GM10248 (cell line): ENCODE measurements at regions not wholly inside any gene's neighbourhood (a gene's known extent, or its start where the extent isn't known, plus 50 kb on each side); places are given as distances from the start of the nearest gene placed in this dataset.
"Not testable (repeated sequence)": the region's sequence is repeated elsewhere in the genome, so short reads cannot be mapped to it uniquely, and the experiment has no call there.

ENCODE experiments used
- CTCF ChIA-PET: fragments of 300-600 bp; sonication (Branson Sonifier 250); formaldehyde crosslinking; extraction: SDS; loops from one replicate; lab custom pipeline; 2021; ENCODE audit warnings: antibody characterized with exemption; lab: Yijun Ruan, JAX
- POLR2A ChIA-PET: fragments of 350-650 bp; sonication (Branson Sonifier 250); formaldehyde crosslinking; extraction: SDS; loops from one replicate; lab custom pipeline; 2020; ENCODE audit warnings: antibody characterized with exemption; lab: Yijun Ruan, JAX
- DNase-seq: peaks from one replicate; pipeline ENCODE4 v3.0.0; 2012; ENCODE audit errors: extremely low spot score
- TF ChIP-seq, protein P1 (sequence below): IDR thresholded peaks from 2 replicates; pipeline ENCODE4 v1.5.1; 2012; ENCODE audit warnings: mild to moderate bottlenecking, low read depth; ENCODE audit errors: extremely low read depth, missing control alignments, control extremely low read depth

- ChIA-PET POLR2A (no interaction called here), CTCF (no interaction called here)
- TF ChIP-seq, protein P1, sequence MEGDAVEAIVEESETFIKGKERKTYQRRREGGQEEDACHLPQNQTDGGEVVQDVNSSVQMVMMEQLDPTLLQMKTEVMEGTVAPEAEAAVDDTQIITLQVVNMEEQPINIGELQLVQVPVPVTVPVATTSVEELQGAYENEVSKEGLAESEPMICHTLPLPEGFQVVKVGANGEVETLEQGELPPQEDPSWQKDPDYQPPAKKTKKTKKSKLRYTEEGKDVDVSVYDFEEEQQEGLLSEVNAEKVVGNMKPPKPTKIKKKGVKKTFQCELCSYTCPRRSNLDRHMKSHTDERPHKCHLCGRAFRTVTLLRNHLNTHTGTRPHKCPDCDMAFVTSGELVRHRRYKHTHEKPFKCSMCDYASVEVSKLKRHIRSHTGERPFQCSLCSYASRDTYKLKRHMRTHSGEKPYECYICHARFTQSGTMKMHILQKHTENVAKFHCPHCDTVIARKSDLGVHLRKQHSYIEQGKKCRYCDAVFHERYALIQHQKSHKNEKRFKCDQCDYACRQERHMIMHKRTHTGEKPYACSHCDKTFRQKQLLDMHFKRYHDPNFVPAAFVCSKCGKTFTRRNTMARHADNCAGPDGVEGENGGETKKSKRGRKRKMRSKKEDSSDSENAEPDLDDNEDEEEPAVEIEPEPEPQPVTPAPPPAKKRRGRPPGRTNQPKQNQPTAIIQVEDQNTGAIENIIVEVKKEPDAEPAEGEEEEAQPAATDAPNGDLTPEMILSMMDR: no peak
- DNase-seq: no peak
Measured at GRCh38 chr1:38656726-38657125, 202.8 kb downstream of the RRAGC start.

- TF ChIP-seq, protein P1: no peak
- ChIA-PET POLR2A (no interaction called here), CTCF (no interaction called here)
- no peak for DNase-seq
Measured at GRCh38 chr1:38652217-38652616, 207.4 kb downstream of the RRAGC start.

- ChIA-PET POLR2A (no interaction called here), CTCF (no interaction called here)
- no peak for DNase-seq
- TF ChIP-seq, protein P1: no peak
Measured at GRCh38 chr1:38651669-38652068, 207.9 kb downstream of the RRAGC start.

DNA sequence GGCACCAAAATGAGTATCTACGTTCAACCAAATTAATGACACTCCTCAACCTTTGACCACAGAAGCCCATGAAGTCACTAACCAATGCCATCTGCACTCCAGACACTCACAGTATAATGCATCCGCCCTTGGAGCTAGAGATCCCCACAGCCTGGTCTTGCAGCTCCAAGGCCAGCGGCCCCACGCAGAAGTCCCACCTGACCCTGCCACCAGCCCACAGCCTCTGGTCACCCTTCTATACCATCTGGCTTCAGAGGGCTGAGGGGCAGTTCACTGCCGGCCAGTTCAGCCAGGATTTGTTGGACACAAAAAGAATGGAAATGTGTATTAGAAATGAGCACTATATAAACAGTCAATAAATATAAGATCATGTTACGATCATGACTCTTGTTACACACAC lies 211.2 kb downstream of the RRAGC start:
- TF ChIP-seq, protein P1: no peak
- DNase-seq: no peak
- ChIA-PET CTCF (interaction anchor here (1.3 kb wide), 1 partner anchor 528 kb away, joined by 3 read pairs; no protein-coding TSS in a partner anchor), POLR2A (no interaction called here)

GRCh38 chr1:38647341-38647740 lies 212.2 kb downstream of the RRAGC start:
- DNase-seq, POLR2A ChIA-PET, CTCF ChIA-PET: not testable (repeated sequence)

DNA sequence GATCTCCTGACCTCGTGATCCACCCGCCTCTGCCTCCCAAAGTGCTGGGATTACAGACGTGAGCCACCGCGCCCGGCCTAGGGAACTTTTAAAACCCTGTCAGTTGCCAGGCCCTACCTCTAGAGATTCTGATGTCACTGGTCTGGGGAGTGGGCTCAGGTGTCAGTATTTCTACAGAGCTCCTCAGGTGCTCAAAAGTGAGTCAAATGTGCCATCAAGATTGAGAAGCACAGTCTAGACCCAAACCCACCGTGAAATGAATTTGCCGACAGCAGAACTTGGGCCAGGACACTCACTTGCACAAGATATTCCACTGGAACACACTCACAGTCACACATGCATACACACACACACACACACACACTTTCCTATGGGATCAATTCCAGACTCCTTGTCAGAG lies 215.5 kb downstream of the RRAGC start:
- POLR2A ChIA-PET: no interaction called here
- no peak for DNase-seq

GRCh38 chr1:38641661-38642060 lies 217.9 kb downstream of the RRAGC start:
- CTCF ChIA-PET: interaction anchor here (1.2 kb wide), 1 partner anchor 16 kb away, joined by 4 read pairs; no protein-coding TSS in a partner anchor
- POLR2A ChIA-PET: no interaction called here
- no peak for DNase-seq
- TF ChIP-seq, protein P1: no peak

More for the DNA sequence above, 215.5 kb downstream of the RRAGC start:
- CTCF ChIA-PET: no interaction called here
- TF ChIP-seq, protein P1: no peak
